ENCODE measurements at regions not wholly inside any gene's neighbourhood (a gene's known extent, or its start where the extent isn't known, plus 50 kb on each side); places are given as distances from the start of the nearest gene placed in this dataset.

DNA sequence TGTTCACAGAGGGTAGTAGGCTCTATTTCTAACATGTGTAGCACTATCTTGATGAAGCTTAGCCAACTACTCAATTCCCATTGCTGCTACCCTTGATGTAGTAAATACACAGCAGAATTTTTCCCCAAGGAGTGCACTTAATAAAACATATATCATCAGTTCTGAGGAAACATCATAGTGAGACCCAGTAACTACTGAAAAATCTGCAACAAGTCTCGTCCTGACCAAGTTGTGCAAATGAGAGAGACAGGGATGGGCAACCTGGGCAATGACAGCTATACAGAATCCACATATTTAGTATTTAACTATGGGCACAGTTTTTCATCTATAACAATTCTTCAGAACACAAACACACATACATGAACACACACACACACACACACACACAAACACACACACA lies 1073.8 kb upstream of the SORCS1 start:
- TF ChIP-seq, protein P1, sequence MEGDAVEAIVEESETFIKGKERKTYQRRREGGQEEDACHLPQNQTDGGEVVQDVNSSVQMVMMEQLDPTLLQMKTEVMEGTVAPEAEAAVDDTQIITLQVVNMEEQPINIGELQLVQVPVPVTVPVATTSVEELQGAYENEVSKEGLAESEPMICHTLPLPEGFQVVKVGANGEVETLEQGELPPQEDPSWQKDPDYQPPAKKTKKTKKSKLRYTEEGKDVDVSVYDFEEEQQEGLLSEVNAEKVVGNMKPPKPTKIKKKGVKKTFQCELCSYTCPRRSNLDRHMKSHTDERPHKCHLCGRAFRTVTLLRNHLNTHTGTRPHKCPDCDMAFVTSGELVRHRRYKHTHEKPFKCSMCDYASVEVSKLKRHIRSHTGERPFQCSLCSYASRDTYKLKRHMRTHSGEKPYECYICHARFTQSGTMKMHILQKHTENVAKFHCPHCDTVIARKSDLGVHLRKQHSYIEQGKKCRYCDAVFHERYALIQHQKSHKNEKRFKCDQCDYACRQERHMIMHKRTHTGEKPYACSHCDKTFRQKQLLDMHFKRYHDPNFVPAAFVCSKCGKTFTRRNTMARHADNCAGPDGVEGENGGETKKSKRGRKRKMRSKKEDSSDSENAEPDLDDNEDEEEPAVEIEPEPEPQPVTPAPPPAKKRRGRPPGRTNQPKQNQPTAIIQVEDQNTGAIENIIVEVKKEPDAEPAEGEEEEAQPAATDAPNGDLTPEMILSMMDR (IDR thresholded peaks at IDR 0.05; ENCODE audit: insufficient read depth, low read length, missing control alignments), result no peak
- no peak overlapping the region for H3K4me3 ChIP-seq (ENCODE audit: low read depth, low read length)
- ChIA-PET POLR2A (no interaction called here), CTCF (no interaction called here)
- DNase-seq (ENCODE audit: low read depth, low spot score), result no peak

DNA sequence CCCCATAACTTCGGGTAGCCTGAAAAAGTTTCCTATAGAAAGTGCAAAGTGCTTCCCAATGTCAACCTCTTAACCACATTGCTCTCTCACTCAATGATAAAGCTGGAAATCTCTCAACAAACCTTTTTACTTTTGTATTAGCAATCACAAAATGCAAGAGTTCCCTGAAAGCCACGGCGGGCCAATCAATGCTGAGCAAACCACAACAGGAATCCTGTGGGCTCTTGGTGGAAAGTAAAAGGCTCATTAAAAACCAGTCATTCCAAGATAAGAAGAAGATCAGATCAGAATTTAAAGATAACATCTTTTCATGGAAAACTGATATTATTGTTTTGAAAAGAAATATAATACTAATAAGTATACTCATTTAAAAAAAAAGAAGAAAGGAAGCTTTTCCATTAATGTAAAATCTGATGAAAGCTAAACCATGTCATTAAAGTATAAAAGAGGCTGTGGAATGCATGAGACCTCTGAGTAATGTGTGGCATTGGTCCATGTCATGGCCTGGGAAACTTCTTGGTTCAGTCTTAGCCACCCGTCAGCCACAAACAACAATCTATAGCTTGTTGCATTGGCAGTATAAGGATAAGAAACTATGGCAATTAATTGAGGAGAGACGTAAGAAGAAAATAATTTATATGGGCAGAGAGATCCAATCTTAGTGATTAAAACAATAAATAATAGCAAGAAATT lies 1066.1 kb upstream of the SORCS1 start:
- POLR2A ChIA-PET, result no interaction called here
- DNase-seq (ENCODE audit: low read depth, low spot score), result no peak
- CTCF ChIA-PET, result no interaction called here
- H3K4me3 ChIP-seq (ENCODE audit: low read depth, low read length), result no peak overlapping the region
- TF ChIP-seq, protein P1 (IDR thresholded peaks at IDR 0.05; ENCODE audit: insufficient read depth, low read length, missing control alignments), result no peak

DNA sequence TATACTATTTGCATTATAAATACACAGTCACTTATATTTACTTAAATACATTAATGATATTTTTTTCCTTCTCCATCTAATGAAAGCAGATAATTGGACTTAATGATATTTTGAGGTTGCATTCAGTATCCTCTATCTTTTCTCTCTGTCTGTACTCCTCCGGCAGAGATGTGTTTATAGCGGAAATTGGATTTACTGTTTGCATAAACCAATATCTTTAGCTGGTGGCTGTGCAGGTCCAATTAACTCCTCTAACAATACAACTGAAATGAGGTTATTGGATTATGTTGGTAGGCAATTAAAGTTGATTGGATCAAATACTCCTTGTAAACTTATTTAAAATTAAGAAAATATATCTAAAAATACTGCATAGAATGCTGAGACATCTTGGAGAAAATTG lies 1044.2 kb upstream of the SORCS1 start:
- ChIA-PET POLR2A (no interaction called here), CTCF (no interaction called here)
- no peak overlapping the region for H3K4me3 ChIP-seq (ENCODE audit: low read depth, low read length)
- DNase-seq (ENCODE audit: low read depth, low spot score), result no peak
- TF ChIP-seq, protein P1 (IDR thresholded peaks at IDR 0.05; ENCODE audit: insufficient read depth, low read length, missing control alignments), result no peak

DNA sequence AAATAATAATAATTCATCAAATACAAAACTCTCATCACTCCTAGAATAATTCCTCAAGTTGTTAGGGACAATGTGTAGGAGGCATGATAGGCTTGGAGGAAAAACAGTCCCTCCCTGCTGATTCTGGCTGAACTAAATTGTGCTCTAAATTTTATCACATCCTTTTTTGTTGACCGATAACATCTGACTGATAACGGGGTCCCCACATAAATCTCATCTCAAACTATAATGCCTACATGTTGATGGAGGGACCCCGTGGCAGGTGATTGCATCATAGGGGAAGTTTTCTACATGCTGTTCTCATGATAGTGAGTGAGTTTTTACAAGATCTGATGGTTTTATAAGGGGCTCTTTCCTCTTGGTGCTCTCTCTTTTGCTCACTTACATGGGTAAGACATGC lies 1043.5 kb upstream of the SORCS1 start:
- DNase-seq (ENCODE audit: low read depth, low spot score), result no peak
- H3K4me3 ChIP-seq (ENCODE audit: low read depth, low read length), result no peak overlapping the region
- ChIA-PET CTCF (no interaction called here), POLR2A (no interaction called here)
- TF ChIP-seq, protein P1 (IDR thresholded peaks at IDR 0.05; ENCODE audit: insufficient read depth, low read length, missing control alignments), result no peak

DNA sequence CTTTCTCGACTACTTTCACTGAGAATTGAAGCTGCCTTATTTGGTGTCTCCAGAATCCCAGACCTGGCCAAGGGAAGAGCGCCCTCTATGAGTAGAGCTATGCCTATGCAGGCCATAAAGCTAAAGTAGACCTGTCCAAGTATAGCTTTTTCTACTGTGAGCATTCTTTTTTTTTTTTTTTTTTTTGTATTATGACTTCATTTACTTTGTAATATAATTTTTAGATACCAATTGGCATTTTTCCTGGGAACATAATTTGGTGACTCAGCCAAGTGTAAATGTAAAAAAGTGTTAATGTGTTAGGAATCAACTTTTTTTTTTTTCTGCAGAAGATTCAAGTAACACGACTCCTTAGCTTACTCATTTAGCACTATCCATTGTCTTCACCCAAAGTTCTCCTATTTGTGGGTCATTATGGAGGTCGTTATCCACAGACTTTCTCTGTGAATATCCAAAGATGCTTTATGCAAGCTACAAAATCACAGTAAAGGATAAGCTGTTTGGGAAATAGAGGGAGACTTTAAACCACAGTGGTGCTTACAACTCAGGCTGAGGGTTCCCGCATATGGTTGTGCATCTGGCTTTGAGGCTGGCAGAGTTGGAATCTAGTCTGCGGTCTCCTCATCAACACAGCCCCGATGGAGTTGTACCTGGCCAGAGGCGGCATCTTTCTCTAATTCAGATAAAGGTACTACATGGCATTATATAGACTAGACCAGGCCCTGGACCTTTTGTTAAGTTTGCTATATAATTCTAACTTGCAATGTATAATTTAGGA lies 1040.2 kb upstream of the SORCS1 start:
- ChIA-PET CTCF (interaction anchor here (0.8 to 2.8 kb wide), 9 partner anchors 8 to 1648 kb away, joined by 3 to 12 read pairs (median 4); no protein-coding TSS in a partner anchor), POLR2A (interaction anchor here (0.5 to 0.7 kb wide), 2 partner anchors 154 to 795 kb away, joined by 3 read pairs; no protein-coding TSS in a partner anchor)
- TF ChIP-seq, protein P1 (IDR thresholded peaks at IDR 0.05; ENCODE audit: insufficient read depth, low read length, missing control alignments), result peak; percentile 62
- no peak for DNase-seq (ENCODE audit: low read depth, low spot score)
- H3K4me3 ChIP-seq (ENCODE audit: low read depth, low read length), result no peak overlapping the region

DNA sequence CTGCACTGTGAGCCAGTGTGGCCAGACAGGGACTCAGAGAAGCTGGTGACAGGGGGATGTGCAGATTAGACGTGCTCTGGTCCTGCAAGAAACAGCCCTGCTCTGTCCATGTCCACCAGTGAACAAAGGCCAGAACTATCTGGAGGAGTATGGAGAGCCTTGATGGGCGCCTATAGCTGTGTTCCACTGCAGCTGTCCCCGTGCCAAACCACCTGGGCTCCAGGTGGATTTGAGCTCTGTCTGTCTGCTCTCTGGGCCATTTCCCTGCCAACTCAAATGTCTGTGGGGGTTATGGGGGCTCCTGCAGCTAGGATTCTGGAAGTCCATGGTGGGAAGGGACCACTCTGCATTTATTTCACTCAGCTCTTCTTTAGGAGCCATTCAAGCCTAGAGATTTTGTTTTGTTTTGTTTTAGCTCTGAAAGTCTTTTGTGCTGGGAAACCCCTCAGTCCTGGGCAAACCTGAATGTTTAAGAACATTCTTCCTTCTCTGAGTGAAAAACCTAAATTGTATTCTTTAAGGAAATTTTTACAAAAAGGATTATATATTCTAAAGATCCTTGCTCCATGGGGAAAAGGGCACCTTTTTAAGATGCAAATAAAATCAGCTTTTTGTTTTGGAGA lies 1039.5 kb upstream of the SORCS1 start:
- POLR2A ChIA-PET, result no interaction called here
- TF ChIP-seq, protein P1 (IDR thresholded peaks at IDR 0.05; ENCODE audit: insufficient read depth, low read length, missing control alignments), result no peak

More for the DNA sequence above, 1039.5 kb upstream of the SORCS1 start:
- no peak for DNase-seq (ENCODE audit: low read depth, low spot score)
- CTCF ChIA-PET, result interaction anchor here (0.6 to 2.8 kb wide), 10 partner anchors 9 to 1648 kb away, joined by 3 to 12 read pairs (median 4); no protein-coding TSS in a partner anchor
- H3K4me3 ChIP-seq (ENCODE audit: low read depth, low read length), result no peak overlapping the region

Data from AG04449 (cell line).